ENCODE measurements at regions not wholly inside any gene's neighbourhood (a gene's known extent, or its start where the extent isn't known, plus 50 kb on each side); places are given as distances from the start of the nearest gene placed in this dataset.

GRCh38 chr4:115370490-115370889 lies 257.1 kb upstream of the NDST4 start:
- intact Hi-C loops (cut with DNase I; ENCODE audit: low total_unique reads) (no loop called here), in situ Hi-C loops (cut with MboI; ENCODE audit: low pct_ligation_motif_present in 1 of 4, low pct_unique_long_range_greater_than_20kb in 1 of 4, low sequenced_read_pairs in 3 of 4) (no loop called here)
- no peak overlapping the region for H3K4me3 ChIP-seq
- WGBS, 2 donors (ENCODE audit: low coverage in 1 of 2): 76 to 84% methylated on average over 3 of the region's 3 CpGs
- H3K36me3 ChIP-seq: no peaks in the 10 kb centered on the region
- no peaks in the 10 kb centered on the region for H3K4me1 ChIP-seq
- no peak overlapping the region for H3K27ac ChIP-seq
- TF ChIP-seq EP300 (IDR thresholded peaks at IDR 0.05; ENCODE audit: low read depth): no peak
- TF ChIP-seq POLR2A (IDR thresholded peaks at IDR 0.05): no peak
- no peak for TF ChIP-seq CTCF (IDR thresholded peaks at IDR 0.05)
- no peak for TF ChIP-seq POLR2AphosphoS5 (IDR thresholded peaks at IDR 0.05)
- no peaks in the 10 kb centered on the region for H3K9me3 ChIP-seq
- DNase-seq: no peak
- H3K27me3 ChIP-seq: no peaks in the 10 kb centered on the region

- no peak for TF ChIP-seq CTCF (IDR thresholded peaks at IDR 0.05)
- no peak for TF ChIP-seq POLR2AphosphoS5 (IDR thresholded peaks at IDR 0.05)
- no peak for TF ChIP-seq POLR2A (IDR thresholded peaks at IDR 0.05)
- TF ChIP-seq EP300 (IDR thresholded peaks at IDR 0.05; ENCODE audit: low read depth): no peak
- Histone ChIP-seq H3K4me1 (no peaks in the 10 kb centered on the region), H3K36me3 (no peaks in the 10 kb centered on the region), H3K27me3 (no peaks in the 10 kb centered on the region), H3K27ac (no peak overlapping the region), H3K4me3 (no peak overlapping the region), H3K9me3 (no peaks in the 10 kb centered on the region)
- no peak for DNase-seq
- WGBS, 2 donors (ENCODE audit: low coverage in 1 of 2): 76 to 82% methylated on average over 3 of the region's 3 CpGs
- intact Hi-C loops (cut with DNase I; ENCODE audit: low total_unique reads) (no loop called here), in situ Hi-C loops (cut with MboI; ENCODE audit: low pct_ligation_motif_present in 1 of 4, low pct_unique_long_range_greater_than_20kb in 1 of 4, low sequenced_read_pairs in 3 of 4) (no loop called here)
Measured at GRCh38 chr4:115370012-115370411, 256.6 kb upstream of the NDST4 start.

GRCh38 chr4:115366390-115366789 lies 253.0 kb upstream of the NDST4 start:
- Histone ChIP-seq H3K9me3 (no peaks in the 10 kb centered on the region), H3K4me3 (no peak overlapping the region), H3K27me3 (no peaks in the 10 kb centered on the region), H3K36me3 (no peaks in the 10 kb centered on the region), H3K4me1 (no peaks in the 10 kb centered on the region), H3K27ac (no peak overlapping the region)
- WGBS, 2 donors (ENCODE audit: low coverage in 1 of 2): 72% methylated on average over 4 of the region's 4 CpGs; no CpG with 5 or more reads in 1 of the 2 donors
- intact Hi-C loops (cut with DNase I; ENCODE audit: low total_unique reads): no loop called here
- in situ Hi-C loops (cut with MboI; ENCODE audit: low pct_ligation_motif_present in 1 of 4, low pct_unique_long_range_greater_than_20kb in 1 of 4, low sequenced_read_pairs in 3 of 4): no loop called here
- DNase-seq: no peak
- TF ChIP-seq POLR2A (IDR thresholded peaks at IDR 0.05) (no peak), EP300 (IDR thresholded peaks at IDR 0.05; ENCODE audit: low read depth) (no peak), CTCF (IDR thresholded peaks at IDR 0.05) (no peak), POLR2AphosphoS5 (IDR thresholded peaks at IDR 0.05) (no peak)

GRCh38 chr4:115365185-115365584 lies 251.8 kb upstream of the NDST4 start:
- intact Hi-C loops (cut with DNase I; ENCODE audit: low total_unique reads) (no loop called here), in situ Hi-C loops (cut with MboI; ENCODE audit: low pct_ligation_motif_present in 1 of 4, low pct_unique_long_range_greater_than_20kb in 1 of 4, low sequenced_read_pairs in 3 of 4) (no loop called here)
- no peak for DNase-seq
- Histone ChIP-seq H3K4me1 (no peaks in the 10 kb centered on the region), H3K27me3 (no peaks in the 10 kb centered on the region), H3K4me3 (no peak overlapping the region), H3K36me3 (no peaks in the 10 kb centered on the region), H3K9me3 (no peaks in the 10 kb centered on the region), H3K27ac (no peak overlapping the region)
- WGBS, 2 donors (ENCODE audit: low coverage in 1 of 2): 90% methylated on average over 3 of the region's 3 CpGs; no CpG with 5 or more reads in 1 of the 2 donors
- TF ChIP-seq POLR2AphosphoS5 (IDR thresholded peaks at IDR 0.05) (no peak), EP300 (IDR thresholded peaks at IDR 0.05; ENCODE audit: low read depth) (no peak), POLR2A (IDR thresholded peaks at IDR 0.05) (no peak), CTCF (IDR thresholded peaks at IDR 0.05) (no peak)

All from transverse colon (tissue), 4 donors.